PC-3 (cell line): ENCODE measurements at regions not wholly inside any gene's neighbourhood (a gene's known extent, or its start where the extent isn't known, plus 50 kb on each side); places are given as distances from the start of the nearest gene placed in this dataset.

Experiments used
- ATAC-seq: fragments of 200-7000 bp; cut with Tn5 transposase; 2 replicates; pipeline ENCODE4 v1.9.1; 2020; ENCODE audit warnings: mild to moderate bottlenecking, moderate library complexity
- BruUV-seq: library from RNA; stranded (reverse); fragments of 400-500 nt; replicated peaks from 2 replicates; lab custom pipeline; 2021; lab: Mats Ljungman, UMichigan
- CTCF ChIA-PET: fragments of 300-600 bp; sonication (Branson Sonifier 250); formaldehyde crosslinking; loops from one replicate; lab custom pipeline; 2022; ENCODE audit warnings: antibody characterized with exemption; lab: Charles Lee
- POLR2A ChIA-PET: fragments of 300-600 bp; sonication (Branson Sonifier 250); formaldehyde crosslinking; loops from one replicate; lab custom pipeline; 2022; ENCODE audit warnings: antibody characterized with exemption; ENCODE audit not compliant: unreplicated experiment; lab: Charles Lee
- DNase-seq: peaks from one replicate; pipeline ENCODE4 v3.0.0-alpha.2; 2015
- H2AFZ ChIP-seq: fragments of 300-600 bp; sonication (generic); 2 replicates; pipeline ENCODE4 v1.6.0; 2016; ENCODE audit warnings: antibody characterized with exemption, low read length
- H3F3A ChIP-seq: fragments of 300-600 bp; sonication (generic); one replicate; pipeline ENCODE4 v1.6.0; 2017; ENCODE audit warnings: antibody characterized with exemption, low read length, control low read depth, mild to moderate bottlenecking; ENCODE audit not compliant: unreplicated experiment
- H3K27ac ChIP-seq: fragments of 300-600 bp; sonication (generic); 2 replicates; pipeline ENCODE4 v1.5.1; 2016; ENCODE audit warnings: mild to moderate bottlenecking, low read length
- H3K27me3 ChIP-seq: fragments of 300-600 bp; sonication (generic); 2 replicates; pipeline ENCODE4 v1.6.1; 2016; ENCODE audit warnings: low read length, mixed read lengths
- H3K36me3 ChIP-seq: fragments of 300-600 bp; sonication (generic); 2 replicates; pipeline ENCODE4 v1.6.1; 2016; ENCODE audit warnings: low read depth, mixed run types, low read length, mixed read lengths
- H3K4me1 ChIP-seq: fragments of 300-600 bp; sonication (generic); 2 replicates; pipeline ENCODE4 v1.5.1; 2016; ENCODE audit warnings: low read length; ENCODE audit not compliant: insufficient read depth
- H3K4me2 ChIP-seq: fragments of 300-600 bp; sonication (generic); 2 replicates; pipeline ENCODE4 v1.6.0; 2016; ENCODE audit warnings: low read length
- H3K4me3 ChIP-seq: fragments of 300-600 bp; sonication (generic); 2 replicates; pipeline ENCODE4 v1.5.1; 2016; ENCODE audit warnings: mild to moderate bottlenecking, low read length, mixed read lengths
- H3K79me2 ChIP-seq: fragments of 300-600 bp; sonication (generic); 2 replicates; pipeline ENCODE4 v1.6.1; 2017; ENCODE audit warnings: low read length, mixed read lengths
- H3K9ac ChIP-seq: fragments of 300-600 bp; sonication (generic); 2 replicates; pipeline ENCODE4 v1.6.0; 2016; ENCODE audit warnings: mild to moderate bottlenecking, low read length
- H3K9me2 ChIP-seq: fragments of 300-600 bp; sonication (generic); replicated peaks from 2 replicates; pipeline ENCODE4 v1.6.1; 2016; ENCODE audit warnings: mixed run types, low read length, mixed read lengths
- H3K9me3 ChIP-seq: fragments of 300-600 bp; sonication (generic); 2 replicates; pipeline ENCODE4 v1.6.1; 2016; ENCODE audit warnings: low read length, mixed read lengths
- H4K20me1 ChIP-seq: fragments of 300-600 bp; sonication (generic); 2 replicates; pipeline ENCODE4 v1.6.1; 2016; ENCODE audit warnings: low read length, mixed read lengths
- CTCF ChIP-seq: fragments of 300-600 bp; sonication (generic); conservative IDR thresholded peaks from 2 replicates; pipeline ENCODE4 v1.5.1; 2017; ENCODE audit warnings: antibody characterized with exemption, low read depth, mild to moderate bottlenecking, low read length
- EZH2 ChIP-seq: fragments of 300-600 bp; sonication (generic); IDR thresholded peaks from one replicate; pipeline ENCODE4 v1.6.1; 2017; ENCODE audit warnings: antibody characterized with exemption, mild to moderate bottlenecking, low read length; ENCODE audit not compliant: unreplicated experiment
- EZH2phosphoT487 ChIP-seq: fragments of 300-600 bp; sonication (generic); IDR thresholded peaks from 2 replicates; pipeline ENCODE4 v1.6.1; 2018; ENCODE audit warnings: mild to moderate bottlenecking, antibody characterized with exemption, low read length, borderline replicate concordance
- intact Hi-C: fragments of 100-400 bp; cut with micrococcal nuclease; formaldehyde crosslinking; loops from 2 replicates; pipeline ENCODE4 v1.9.0; 2023

GRCh38 chr14:49955024-49955423, 62.1 kb downstream of the ARF6 start:
- TF ChIP-seq CTCF (no peak), EZH2 (no peak), EZH2phosphoT487 (no peak)
- no peak overlapping the region for H3K4me2 ChIP-seq
- H4K20me1 ChIP-seq, result no peaks in the 10 kb centered on the region
- no peaks in the 10 kb centered on the region for H3K36me3 ChIP-seq
- no peak overlapping the region for H2AFZ ChIP-seq
- POLR2A ChIA-PET, result interaction anchor here (0.5 kb wide), 1 partner anchor 48 kb away, joined by 3 read pairs; no protein-coding TSS in a partner anchor
- DNase-seq (no peak), ATAC-seq (no peak)
- H3K4me3 ChIP-seq, result no peak overlapping the region
- H3F3A ChIP-seq, result peaks cover 8% of the 10 kb centered on the region
- no peak overlapping the region for H3K9ac ChIP-seq
- H3K9me2 ChIP-seq, result no peaks in the 10 kb centered on the region
- no peaks in the 10 kb centered on the region for H3K9me3 ChIP-seq
- no peak overlapping the region for H3K27ac ChIP-seq
- no TSS peak for BruUV-seq
- H3K79me2 ChIP-seq, result no peaks in the 10 kb centered on the region
- H3K27me3 ChIP-seq, result no peaks in the 10 kb centered on the region
- CTCF ChIA-PET, result interaction anchor here (0.5 kb wide), 1 partner anchor 16 kb away, joined by 3 read pairs; no protein-coding TSS in a partner anchor
- peaks cover 32% of the 10 kb centered on the region for H3K4me1 ChIP-seq
- intact Hi-C loops, result no loop called here

DNA sequence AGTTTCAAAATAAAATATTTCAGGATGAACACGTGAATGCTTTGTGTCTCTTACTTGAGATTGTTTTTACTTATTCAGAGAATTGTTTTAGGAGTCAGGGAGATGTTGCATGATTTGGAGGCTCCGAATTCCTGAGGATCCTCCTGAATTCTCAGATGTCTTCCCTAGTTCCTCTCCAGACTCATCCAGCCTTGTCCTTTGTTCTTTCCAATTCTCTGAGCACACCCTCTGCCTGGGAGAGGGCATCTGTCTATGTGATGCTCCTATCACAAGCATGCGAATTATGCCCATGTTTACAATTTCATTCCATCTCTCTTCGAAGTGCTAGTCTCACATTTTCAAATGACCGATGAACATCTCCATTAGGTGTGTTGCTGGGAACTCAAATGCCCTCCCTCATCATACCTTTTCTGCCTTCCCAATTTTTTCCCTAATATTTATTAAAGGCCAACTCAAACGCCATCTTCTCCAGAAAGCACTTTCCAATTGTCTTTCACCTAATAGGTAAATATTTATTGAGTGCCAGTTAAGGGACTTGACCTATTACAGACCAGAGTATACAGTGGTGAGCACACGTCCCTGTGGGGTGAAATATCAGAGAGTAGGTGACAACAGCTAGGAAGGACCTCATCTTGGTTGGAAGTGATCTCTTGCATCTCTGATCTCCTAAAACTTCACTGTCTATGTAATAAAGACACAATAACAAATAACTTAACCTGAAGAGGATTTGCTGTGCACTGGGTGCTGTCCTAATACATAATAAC, 64.4 kb downstream of the ARF6 start:
- no peak overlapping the region for H3K27ac ChIP-seq
- no peaks in the 10 kb centered on the region for H3K79me2 ChIP-seq
- BruUV-seq, result no TSS peak
- no peak overlapping the region for H3K4me2 ChIP-seq
- DNase-seq (no peak), ATAC-seq (no peak)
- H3F3A ChIP-seq, result peaks cover 7% of the 10 kb centered on the region
- no peaks in the 10 kb centered on the region for H3K27me3 ChIP-seq
- no peak overlapping the region for H3K4me3 ChIP-seq
- intact Hi-C loops, result no loop called here
- H2AFZ ChIP-seq, result no peak overlapping the region
- H3K9ac ChIP-seq, result no peak overlapping the region
- H3K36me3 ChIP-seq, result no peaks in the 10 kb centered on the region
- H3K9me2 ChIP-seq, result no peaks in the 10 kb centered on the region
- CTCF ChIA-PET, result interaction anchor here (0.6 kb wide), 1 partner anchor 43 kb away, joined by 5 read pairs; no protein-coding TSS in a partner anchor
- peaks cover 27% of the 10 kb centered on the region for H3K4me1 ChIP-seq
- POLR2A ChIA-PET, result no interaction called here
- no peak for TF ChIP-seq EZH2
- TF ChIP-seq CTCF, result no peak
- no peak for TF ChIP-seq EZH2phosphoT487
- no peaks in the 10 kb centered on the region for H4K20me1 ChIP-seq
- H3K9me3 ChIP-seq, result no peaks in the 10 kb centered on the region
